PC-3 (cell line): ENCODE measurements at regions not wholly inside any gene's neighbourhood (a gene's known extent, or its start where the extent isn't known, plus 50 kb on each side); places are given as distances from the start of the nearest gene placed in this dataset.

Experiments used
- CTCF ChIP-seq: fragments of 300-600 bp; sonication (generic); conservative IDR thresholded peaks from 2 replicates; pipeline ENCODE4 v1.5.1; 2017; ENCODE audit warnings: antibody characterized with exemption, low read depth, mild to moderate bottlenecking, low read length
- EZH2 ChIP-seq: fragments of 300-600 bp; sonication (generic); IDR thresholded peaks from one replicate; pipeline ENCODE4 v1.6.1; 2017; ENCODE audit warnings: antibody characterized with exemption, mild to moderate bottlenecking, low read length; ENCODE audit not compliant: unreplicated experiment
- EZH2phosphoT487 ChIP-seq: fragments of 300-600 bp; sonication (generic); IDR thresholded peaks from 2 replicates; pipeline ENCODE4 v1.6.1; 2018; ENCODE audit warnings: mild to moderate bottlenecking, antibody characterized with exemption, low read length, borderline replicate concordance

DNA sequence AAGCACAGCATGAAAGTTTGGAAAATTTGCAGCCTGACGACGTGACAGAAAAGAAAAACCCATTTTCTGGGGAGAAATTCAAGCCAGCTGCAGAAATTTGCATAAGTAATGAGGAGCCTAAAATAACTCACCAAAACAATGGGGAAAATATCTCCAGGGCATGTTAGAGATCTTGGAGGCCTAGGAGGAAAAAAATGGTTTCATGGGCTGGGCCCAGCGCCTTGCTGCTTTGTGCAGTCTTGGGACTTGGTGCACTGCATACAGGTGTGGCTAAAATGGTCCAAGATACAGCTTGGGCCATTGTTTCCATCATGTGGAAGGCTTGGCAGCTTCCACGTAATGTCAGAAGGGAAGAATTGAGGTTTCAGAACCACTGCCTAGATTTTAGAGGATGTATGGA, 428.5 kb upstream of the FRG2C start:
- TF ChIP-seq CTCF (no peak), EZH2phosphoT487 (no peak), EZH2 (no peak)
